ENCODE measurements at regions not wholly inside any gene's neighbourhood (a gene's known extent, or its start where the extent isn't known, plus 50 kb on each side); places are given as distances from the start of the nearest gene placed in this dataset.

DNA sequence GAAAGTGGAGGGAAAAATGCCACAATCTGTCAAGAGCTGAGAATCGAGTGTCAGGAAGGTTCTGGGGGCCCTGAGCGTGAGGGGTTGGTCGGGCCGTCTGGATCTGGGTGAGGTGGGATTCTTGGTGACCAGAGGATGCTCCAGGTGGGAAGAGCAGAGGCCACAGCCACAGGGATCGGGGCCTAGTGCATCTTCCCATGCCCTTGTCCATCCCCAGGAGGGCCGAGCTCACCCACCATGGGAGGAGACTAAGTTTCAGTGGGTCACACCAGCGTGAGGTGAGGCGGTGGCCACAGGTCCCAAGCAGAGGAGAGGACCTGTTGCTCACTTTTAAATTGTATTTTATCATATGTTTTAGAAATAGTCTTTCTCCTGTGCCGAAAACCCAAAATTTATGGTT lies 70.0 kb downstream of the TMEM18 start:
- no peak for TF ChIP-seq CTCF (IDR thresholded peaks at IDR 0.05; ENCODE audit: control extremely low read depth, extremely low read depth, low read depth, missing control alignments)
- CTCF ChIA-PET, result interaction anchor here (0.9 to 1.2 kb wide), 2 partner anchors 30 to 31 kb away, joined by 3 read pairs; no protein-coding TSS in a partner anchor
- POLR2A ChIA-PET, result no interaction called here
- no peak for DNase-seq (ENCODE audit: extremely low spot score)

DNA sequence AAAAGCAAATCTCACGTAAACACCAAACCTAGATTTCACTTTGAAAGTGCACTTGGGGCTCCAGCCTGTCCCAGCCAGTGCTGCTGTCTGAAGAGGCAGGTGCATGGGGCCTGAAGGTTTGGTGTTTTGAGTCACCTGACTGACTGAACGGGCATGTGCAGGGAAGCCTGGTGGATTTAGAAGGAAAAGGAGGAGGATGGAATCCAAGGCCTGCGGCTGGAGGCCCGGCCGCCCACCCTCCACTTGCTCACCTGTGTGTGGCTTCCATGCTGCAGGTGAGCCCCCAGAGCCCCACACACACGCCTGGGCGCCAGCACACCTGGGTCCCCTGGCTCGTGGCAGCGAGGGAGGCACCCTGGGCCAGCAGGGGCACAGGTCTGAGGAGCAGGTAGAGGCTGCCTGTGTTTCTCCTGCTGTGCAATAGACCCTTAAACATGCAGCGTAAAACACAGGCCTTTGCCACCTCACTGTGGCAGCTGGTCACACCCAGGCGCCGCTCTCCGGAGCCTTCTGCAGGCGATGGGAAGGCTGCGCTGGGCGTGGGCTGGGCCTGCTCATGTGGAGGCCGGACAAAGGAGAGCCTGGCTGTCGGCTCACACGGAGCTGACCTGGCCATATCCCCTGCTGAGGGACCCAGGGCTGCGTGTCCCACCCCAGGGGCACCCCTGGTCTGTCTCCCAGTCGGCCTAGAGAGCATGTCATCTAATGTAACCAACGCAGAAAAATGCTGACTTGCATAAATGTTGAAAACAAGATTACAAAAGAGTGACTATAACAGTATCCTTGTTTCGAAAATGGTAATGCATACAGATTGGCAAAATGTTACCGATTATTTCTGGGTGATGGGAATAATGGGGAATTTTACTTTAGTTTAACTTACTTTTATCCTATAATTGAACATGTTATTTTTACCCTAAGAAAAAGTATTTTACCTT lies 71.3 kb downstream of the TMEM18 start:
- TF ChIP-seq CTCF (IDR thresholded peaks at IDR 0.05; ENCODE audit: control extremely low read depth, extremely low read depth, low read depth, missing control alignments), result no peak
- CTCF ChIA-PET, result interaction anchor here (0.9 to 1.2 kb wide), 2 partner anchors 30 to 31 kb away, joined by 3 read pairs; no protein-coding TSS in a partner anchor
- no peak for DNase-seq (ENCODE audit: extremely low spot score)
- POLR2A ChIA-PET, result no interaction called here

DNA sequence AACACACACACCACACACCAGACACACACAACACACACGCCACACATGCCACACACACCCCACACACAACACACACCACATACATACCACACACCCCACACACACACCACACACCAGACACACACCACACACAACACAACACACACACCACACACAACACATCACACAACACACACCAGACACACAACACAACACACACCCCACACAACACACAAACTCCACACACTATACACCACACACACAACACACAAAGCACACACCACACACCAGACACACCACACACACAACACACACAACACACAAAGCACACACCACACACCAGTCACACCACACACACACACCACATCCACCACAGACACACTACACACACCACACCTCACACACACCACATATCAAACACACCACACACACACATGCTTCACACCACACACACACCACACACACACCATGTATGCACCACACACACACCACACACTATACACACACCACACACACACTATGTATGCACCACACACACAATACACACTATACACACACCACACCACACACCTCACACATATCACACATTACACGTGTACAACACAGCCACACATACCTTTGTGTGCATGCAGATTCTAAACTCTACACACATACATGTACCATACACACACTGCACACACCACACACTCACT lies 72.2 kb downstream of the TMEM18 start:
- no peak for TF ChIP-seq CTCF (IDR thresholded peaks at IDR 0.05; ENCODE audit: control extremely low read depth, extremely low read depth, low read depth, missing control alignments)
- POLR2A ChIA-PET, result no interaction called here
- no peak for DNase-seq (ENCODE audit: extremely low spot score)
- CTCF ChIA-PET, result no interaction called here

DNA sequence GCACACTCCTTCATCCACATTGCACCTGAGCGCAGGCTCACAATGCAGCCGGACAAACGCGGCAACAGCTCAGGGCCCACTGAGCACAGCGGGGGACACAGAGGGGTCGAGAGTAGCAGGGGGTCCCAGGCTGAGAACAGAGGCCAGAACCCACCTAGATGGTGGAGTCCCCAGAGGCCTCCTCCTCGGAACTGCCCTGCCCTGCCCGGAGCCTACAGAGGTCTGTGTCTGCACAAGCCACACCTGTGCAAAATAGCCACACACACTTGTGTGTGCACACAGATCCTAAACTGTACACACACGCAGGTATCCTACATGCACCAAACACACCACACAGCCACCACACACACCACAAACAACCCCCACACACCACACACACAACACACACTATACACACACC lies 72.8 kb downstream of the TMEM18 start:
- POLR2A ChIA-PET, result no interaction called here
- no peak for DNase-seq (ENCODE audit: extremely low spot score)
- TF ChIP-seq CTCF (IDR thresholded peaks at IDR 0.05; ENCODE audit: control extremely low read depth, extremely low read depth, low read depth, missing control alignments), result no peak
- CTCF ChIA-PET, result no interaction called here

- DNase-seq (ENCODE audit: extremely low spot score), result no peak
- ChIA-PET POLR2A (no interaction called here), CTCF (no interaction called here)
- TF ChIP-seq CTCF (IDR thresholded peaks at IDR 0.05; ENCODE audit: control extremely low read depth, extremely low read depth, low read depth, missing control alignments), result no peak
Measured at GRCh38 chr2:603869-604268, 73.3 kb downstream of the TMEM18 start.

DNA sequence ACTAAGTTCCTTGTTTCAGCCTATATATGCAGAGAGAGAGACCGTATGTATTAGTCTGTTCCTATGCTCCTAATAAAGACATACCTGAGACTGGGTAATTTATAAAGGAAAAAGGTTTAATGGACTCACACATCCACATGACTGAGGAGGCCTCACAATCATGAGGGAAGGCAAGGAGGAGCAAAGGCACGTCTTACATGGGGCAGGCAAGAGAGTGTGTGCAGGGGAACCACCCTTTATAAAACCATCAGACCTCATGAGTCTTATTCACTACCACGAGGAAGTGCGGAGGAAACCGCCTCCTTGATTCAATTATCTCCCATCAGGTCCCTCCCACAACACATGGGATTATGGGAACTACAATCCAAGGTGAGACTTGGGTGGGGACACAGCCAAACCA lies 73.8 kb downstream of the TMEM18 start:
- CTCF ChIA-PET, result no interaction called here
- POLR2A ChIA-PET, result no interaction called here
- no peak for DNase-seq (ENCODE audit: extremely low spot score)
- TF ChIP-seq CTCF (IDR thresholded peaks at IDR 0.05; ENCODE audit: control extremely low read depth, extremely low read depth, low read depth, missing control alignments), result no peak
